MM.1S (cell line): ENCODE measurements at regions not wholly inside any gene's neighbourhood (a gene's known extent, or its start where the extent isn't known, plus 50 kb on each side); places are given as distances from the start of the nearest gene placed in this dataset.

Experiments used
- DNase-seq: peaks from one replicate; pipeline ENCODE4 v3.0.0-alpha.2; 2015
- H2AFZ ChIP-seq: fragments of 300-600 bp; sonication (generic); 2 replicates; pipeline ENCODE4 v1.6.0; 2016; ENCODE audit warnings: antibody characterized with exemption, low read length
- H3F3A ChIP-seq: fragments of 300-600 bp; sonication (generic); 2 replicates; pipeline ENCODE4 v1.6.1; 2016; ENCODE audit warnings: mild to moderate bottlenecking, antibody characterized with exemption, low read length, moderate library complexity, mixed read lengths; ENCODE audit not compliant: insufficient read depth
- H3K27ac ChIP-seq: fragments of 300-600 bp; sonication (generic); 2 replicates; pipeline ENCODE4 v1.5.1; 2016; ENCODE audit warnings: mild to moderate bottlenecking, low read length
- H3K27me3 ChIP-seq: fragments of 300-600 bp; sonication (generic); replicated peaks from 2 replicates; pipeline ENCODE4 v1.6.0; 2016; ENCODE audit warnings: low read length; ENCODE audit not compliant: insufficient read depth
- H3K36me3 ChIP-seq: fragments of 300-600 bp; sonication (generic); replicated peaks from 2 replicates; pipeline ENCODE4 v1.6.1; 2016; ENCODE audit warnings: mild to moderate bottlenecking, low read length, mixed read lengths; ENCODE audit not compliant: insufficient read depth
- H3K4me1 ChIP-seq: fragments of 300-600 bp; sonication (generic); 2 replicates; pipeline ENCODE4 v1.6.1; 2016; ENCODE audit warnings: low read length, mixed read lengths
- H3K4me2 ChIP-seq: fragments of 300-600 bp; sonication (generic); 2 replicates; pipeline ENCODE4 v1.6.0; 2016; ENCODE audit warnings: low read depth, low read length
- H3K4me3 ChIP-seq: fragments of 300-600 bp; sonication (generic); 2 replicates; pipeline ENCODE4 v1.5.1; 2016; ENCODE audit warnings: low read length, mixed read lengths
- H3K79me2 ChIP-seq: fragments of 300-600 bp; sonication (generic); 2 replicates; pipeline ENCODE4 v1.6.1; 2016; ENCODE audit warnings: mixed run types, low read length, mixed read lengths
- H3K9ac ChIP-seq: fragments of 300-600 bp; sonication (generic); 2 replicates; pipeline ENCODE4 v1.6.1; 2016; ENCODE audit warnings: low read length, mixed read lengths
- H3K9me2 ChIP-seq: fragments of 300-600 bp; sonication (generic); replicated peaks from 2 replicates; pipeline ENCODE4 v1.6.1; 2016; ENCODE audit warnings: mild to moderate bottlenecking, low read length, mixed read lengths; ENCODE audit not compliant: insufficient read depth
- H3K9me3 ChIP-seq: fragments of 300-600 bp; sonication (generic); replicated peaks from 2 replicates; pipeline ENCODE4 v1.6.1; 2016; ENCODE audit warnings: mild to moderate bottlenecking, low read length, mixed read lengths; ENCODE audit not compliant: insufficient read depth
- H4K20me1 ChIP-seq: fragments of 300-600 bp; sonication (generic); 2 replicates; pipeline ENCODE4 v1.6.1; 2016; ENCODE audit warnings: mild to moderate bottlenecking, low read length, moderate library complexity, mixed read lengths; ENCODE audit not compliant: insufficient read depth
- CTCF ChIP-seq: fragments of 300-600 bp; sonication (generic); IDR thresholded peaks from 2 replicates; pipeline ENCODE4 v1.5.1; 2016; ENCODE audit warnings: antibody characterized with exemption, low read length, mixed read lengths
- EZH2 ChIP-seq: fragments of 300-600 bp; sonication (generic); optimal IDR thresholded peaks from 2 replicates; pipeline ENCODE3; 2017; ENCODE audit warnings: low read depth, mild to moderate bottlenecking, antibody characterized with exemption, low read length, mixed read lengths
- EZH2phosphoT487 ChIP-seq: fragments of 300-600 bp; sonication (generic); IDR thresholded peaks from 2 replicates; pipeline ENCODE4 v1.6.1; 2018; ENCODE audit warnings: antibody characterized with exemption, low read length

DNA sequence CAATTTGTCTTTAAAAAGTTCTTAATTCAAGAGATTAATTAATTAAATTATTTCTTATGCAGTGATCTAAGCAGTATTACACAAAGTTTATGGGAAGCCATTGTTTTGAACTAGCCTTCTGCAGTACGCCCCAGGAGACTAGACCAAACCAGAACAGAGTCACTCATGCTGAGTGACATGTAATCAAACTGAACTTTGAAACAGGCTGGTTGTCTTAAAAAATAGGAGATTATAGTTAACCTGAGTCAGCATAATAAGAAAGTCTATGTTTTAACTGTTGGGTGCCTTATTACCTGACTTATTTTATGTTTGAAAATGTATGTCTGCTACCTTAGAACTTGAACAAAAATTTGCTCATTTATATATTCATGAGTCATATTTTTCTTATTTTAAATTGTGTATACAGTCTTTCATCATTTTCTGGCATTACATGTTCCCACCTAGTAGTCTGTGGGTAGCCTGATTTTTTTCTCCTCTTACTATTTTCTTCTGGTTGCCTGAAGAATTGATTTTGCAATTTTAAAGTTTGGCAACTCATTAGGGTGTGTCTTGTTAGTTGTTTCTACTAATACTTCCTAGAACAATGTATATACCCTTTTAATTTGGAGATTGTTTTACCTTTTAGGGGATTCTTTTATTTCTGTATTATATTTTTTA lies 161.4 kb downstream of the AASDHPPT start:
- TF ChIP-seq CTCF: no peak
- no peak for TF ChIP-seq EZH2phosphoT487
- TF ChIP-seq EZH2: no peak
- Histone ChIP-seq H3K4me2 (no peak overlapping the region), H3F3A (no peaks in the 10 kb centered on the region), H3K9me3 (no peaks in the 10 kb centered on the region), H3K27me3 (no peaks in the 10 kb centered on the region), H3K9me2 (no peaks in the 10 kb centered on the region), H3K4me1 (peaks cover 5% of the 10 kb centered on the region; the same call in 1 of the 2 replicates), H3K36me3 (no peaks in the 10 kb centered on the region), H3K4me3 (no peak overlapping the region), H2AFZ (no peak overlapping the region), H4K20me1 (no peaks in the 10 kb centered on the region), H3K79me2 (no peaks in the 10 kb centered on the region), H3K27ac (no peak overlapping the region), H3K9ac (no peak overlapping the region)
- no peak for DNase-seq

GRCh38 chr11:106241601-106242257 lies 164.3 kb downstream of the AASDHPPT start:
- no peak overlapping the region for H3K27ac ChIP-seq
- TF ChIP-seq EZH2phosphoT487: no peak
- no peak for TF ChIP-seq CTCF
- no peak for TF ChIP-seq EZH2
- no peaks in the 10 kb centered on the region for H3F3A ChIP-seq
- no peaks in the 10 kb centered on the region for H3K27me3 ChIP-seq
- no peak overlapping the region for H3K9ac ChIP-seq
- H2AFZ ChIP-seq: no peak overlapping the region
- no peaks in the 10 kb centered on the region for H3K4me1 ChIP-seq
- DNase-seq: no peak
- H3K4me2 ChIP-seq: no peak overlapping the region
- H3K79me2 ChIP-seq: no peaks in the 10 kb centered on the region
- no peaks in the 10 kb centered on the region for H4K20me1 ChIP-seq
- H3K36me3 ChIP-seq: no peaks in the 10 kb centered on the region
- H3K4me3 ChIP-seq: no peak overlapping the region
- H3K9me3 ChIP-seq: no peaks in the 10 kb centered on the region
- H3K9me2 ChIP-seq: no peaks in the 10 kb centered on the region

GRCh38 chr11:106242718-106243415 lies 165.4 kb downstream of the AASDHPPT start:
- Histone ChIP-seq H3K9me3 (no peaks in the 10 kb centered on the region), H3F3A (no peaks in the 10 kb centered on the region), H3K4me3 (no peak overlapping the region), H3K4me2 (no peak overlapping the region), H4K20me1 (no peaks in the 10 kb centered on the region), H3K9ac (no peak overlapping the region), H3K27me3 (no peaks in the 10 kb centered on the region), H3K4me1 (no peaks in the 10 kb centered on the region), H3K79me2 (no peaks in the 10 kb centered on the region), H3K27ac (no peak overlapping the region), H3K36me3 (no peaks in the 10 kb centered on the region), H2AFZ (no peak overlapping the region), H3K9me2 (no peaks in the 10 kb centered on the region)
- TF ChIP-seq CTCF: no peak
- TF ChIP-seq EZH2phosphoT487: no peak
- no peak for TF ChIP-seq EZH2
- no peak for DNase-seq
